GM18517 (cell line): ENCODE measurements at regions not wholly inside any gene's neighbourhood (a gene's known extent, or its start where the extent isn't known, plus 50 kb on each side); places are given as distances from the start of the nearest gene placed in this dataset.
A peak's percentile ranks its signal among the peaks of the same experiment; 100 is the strongest.

Experiments used
- ATAC-seq: cut with Tn5 transposase; IDR thresholded peaks from one replicate; pipeline ENCODE4 v1.9.1; 2021; ENCODE audit warnings: mild to moderate bottlenecking, moderate library complexity; ENCODE audit not compliant: unreplicated experiment

GRCh38 chr20:39808613-39809012 lies 846.5 kb downstream of the DHX35 start:
- no peak for ATAC-seq

GRCh38 chr20:39800548-39800947 lies 838.4 kb downstream of the DHX35 start:
- ATAC-seq: peak; percentile 82

- ATAC-seq: peak; percentile 90
Measured at GRCh38 chr20:39800111-39800510, 838.0 kb downstream of the DHX35 start.

- no peak for ATAC-seq
Measured at GRCh38 chr20:39799366-39799965, 837.3 kb downstream of the DHX35 start.

GRCh38 chr20:39795401-39796272 lies 833.5 kb downstream of the DHX35 start:
- ATAC-seq: no peak

- no peak for ATAC-seq
Measured at GRCh38 chr20:39792334-39792733, 830.2 kb downstream of the DHX35 start.

- ATAC-seq: peak; percentile 54
Measured at GRCh38 chr20:39789411-39789810, 827.3 kb downstream of the DHX35 start.

- ATAC-seq: no peak
Measured at GRCh38 chr20:39785252-39785917, 823.2 kb downstream of the DHX35 start.

- no peak for ATAC-seq
Measured at GRCh38 chr20:39784693-39785092, 822.5 kb downstream of the DHX35 start.

GRCh38 chr20:39778847-39779604 lies 816.9 kb downstream of the DHX35 start:
- no peak for ATAC-seq

GRCh38 chr20:39778431-39778830 lies 816.3 kb downstream of the DHX35 start:
- no peak for ATAC-seq

GRCh38 chr20:39777610-39778009 lies 815.5 kb downstream of the DHX35 start:
- no peak for ATAC-seq

GRCh38 chr20:39775110-39775509 lies 813.0 kb downstream of the DHX35 start:
- no peak for ATAC-seq

GRCh38 chr20:39773380-39774000 lies 811.3 kb downstream of the DHX35 start:
- ATAC-seq: no peak

- ATAC-seq: no peak
Measured at GRCh38 chr20:39767352-39767751, 805.2 kb downstream of the DHX35 start.

GRCh38 chr20:39766333-39766732 lies 804.2 kb downstream of the DHX35 start:
- ATAC-seq: no peak

GRCh38 chr20:39762716-39763115 lies 800.6 kb downstream of the DHX35 start:
- no peak for ATAC-seq

- ATAC-seq: no peak
Measured at GRCh38 chr20:39758876-39759275, 796.7 kb downstream of the DHX35 start.

GRCh38 chr20:39756828-39757227 lies 794.7 kb downstream of the DHX35 start:
- ATAC-seq: no peak

GRCh38 chr20:39756369-39756768 lies 794.2 kb downstream of the DHX35 start:
- no peak for ATAC-seq
